ENCODE measurements at regions not wholly inside any gene's neighbourhood (a gene's known extent, or its start where the extent isn't known, plus 50 kb on each side); places are given as distances from the start of the nearest gene placed in this dataset.

DNA sequence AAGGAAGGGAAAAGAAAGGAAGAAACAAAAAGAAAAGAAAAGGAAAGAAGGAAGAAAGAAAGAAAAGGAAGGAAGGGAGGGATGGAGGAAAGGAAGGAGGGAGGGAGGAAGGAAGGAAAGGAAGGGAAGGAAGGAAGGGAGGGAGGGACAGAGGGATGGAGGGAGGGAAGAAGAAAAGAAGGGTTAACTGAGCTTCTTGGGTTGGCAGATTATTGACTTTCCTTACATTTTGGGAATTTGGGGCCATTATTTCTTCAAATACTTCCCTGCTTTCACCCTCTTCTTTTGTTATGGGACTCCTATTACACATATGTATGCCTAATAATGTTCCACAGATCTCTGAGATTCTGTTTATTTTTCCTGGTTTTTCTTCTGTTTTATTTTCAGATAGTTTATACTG is 285.6 kb downstream of the KCNJ2 start:
- no peaks in the 10 kb centered on the region for H3K9me3 ChIP-seq (ENCODE audit: control insufficient read depth, low read length)
- no peaks in the 10 kb centered on the region for H3K36me3 ChIP-seq (ENCODE audit: control insufficient read depth, insufficient read depth, low read length)
- H3K4me1 ChIP-seq (ENCODE audit: control insufficient read depth, insufficient read depth, low read length, poor library complexity, severe bottlenecking) = no peaks in the 10 kb centered on the region
- DNase-seq = no peak
- no peak overlapping the region for H3K4me3 ChIP-seq (ENCODE audit: insufficient read depth, low read depth, low read length, poor library complexity, severe bottlenecking)
- H3K27me3 ChIP-seq (replicated peaks; ENCODE audit: control insufficient read depth, insufficient read depth, low read length, poor library complexity, severe bottlenecking) = no peaks in the 10 kb centered on the region
- H3K27ac ChIP-seq (ENCODE audit: insufficient read depth, low read length, poor library complexity, severe bottlenecking) = no peak overlapping the region

DNA sequence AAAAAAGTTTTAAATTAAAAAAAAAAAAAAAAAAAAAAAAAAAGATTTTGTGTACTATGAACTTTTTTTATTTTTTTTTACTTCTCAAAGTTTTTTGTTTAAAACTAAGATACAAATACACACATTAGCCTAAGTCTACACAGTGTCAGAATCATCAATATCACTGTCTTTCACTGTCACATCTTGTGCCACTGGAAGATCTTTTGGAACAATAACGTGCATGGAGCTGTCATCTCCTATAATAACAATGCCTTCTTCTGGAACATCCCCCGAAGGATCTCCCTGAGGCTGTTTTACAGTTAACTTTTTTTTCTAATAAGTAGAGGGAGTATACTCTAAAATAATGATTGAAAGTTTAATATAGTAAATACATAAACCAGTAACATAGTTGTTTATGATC is 295.7 kb downstream of the KCNJ2 start:
- no peaks in the 10 kb centered on the region for H3K4me1 ChIP-seq (ENCODE audit: control insufficient read depth, insufficient read depth, low read length, poor library complexity, severe bottlenecking)
- DNase-seq = no peak
- no peak overlapping the region for H3K27ac ChIP-seq (ENCODE audit: insufficient read depth, low read length, poor library complexity, severe bottlenecking)

DNA sequence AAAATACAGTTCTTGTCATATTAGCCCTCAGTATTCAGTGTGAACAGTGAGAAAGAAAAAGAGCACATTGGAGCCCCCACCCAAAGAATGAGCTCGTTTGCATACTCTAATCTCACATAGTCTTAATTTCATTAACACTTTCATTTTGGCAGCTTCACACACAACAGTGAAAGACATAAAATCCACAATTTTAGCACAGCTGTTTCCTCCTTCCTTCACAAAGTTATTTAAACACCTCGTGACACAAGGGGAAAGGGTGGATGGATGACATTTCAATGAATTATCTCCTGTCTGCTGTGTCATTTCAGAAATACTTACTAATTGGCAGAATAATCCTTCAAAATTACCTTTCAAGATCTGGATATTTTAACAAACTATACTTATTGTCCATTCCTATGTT is 299.3 kb downstream of the KCNJ2 start:
- Histone ChIP-seq H3K4me1 (ENCODE audit: control insufficient read depth, insufficient read depth, low read length, poor library complexity, severe bottlenecking) (no peaks in the 10 kb centered on the region), H3K9me3 (ENCODE audit: control insufficient read depth, low read length) (no peaks in the 10 kb centered on the region), H3K27ac (ENCODE audit: insufficient read depth, low read length, poor library complexity, severe bottlenecking) (no peak overlapping the region), H3K4me3 (ENCODE audit: insufficient read depth, low read depth, low read length, poor library complexity, severe bottlenecking) (no peak overlapping the region), H3K36me3 (ENCODE audit: control insufficient read depth, insufficient read depth, low read length) (no peaks in the 10 kb centered on the region), H3K27me3 (replicated peaks; ENCODE audit: control insufficient read depth, insufficient read depth, low read length, poor library complexity, severe bottlenecking) (no peaks in the 10 kb centered on the region)
- DNase-seq = no peak

More for the DNA sequence above, 295.7 kb downstream of the KCNJ2 start:
- Histone ChIP-seq H3K27me3 (replicated peaks; ENCODE audit: control insufficient read depth, insufficient read depth, low read length, poor library complexity, severe bottlenecking) (no peaks in the 10 kb centered on the region), H3K36me3 (ENCODE audit: control insufficient read depth, insufficient read depth, low read length) (no peaks in the 10 kb centered on the region), H3K9me3 (ENCODE audit: control insufficient read depth, low read length) (no peaks in the 10 kb centered on the region), H3K4me3 (ENCODE audit: insufficient read depth, low read depth, low read length, poor library complexity, severe bottlenecking) (no peak overlapping the region)

DNA sequence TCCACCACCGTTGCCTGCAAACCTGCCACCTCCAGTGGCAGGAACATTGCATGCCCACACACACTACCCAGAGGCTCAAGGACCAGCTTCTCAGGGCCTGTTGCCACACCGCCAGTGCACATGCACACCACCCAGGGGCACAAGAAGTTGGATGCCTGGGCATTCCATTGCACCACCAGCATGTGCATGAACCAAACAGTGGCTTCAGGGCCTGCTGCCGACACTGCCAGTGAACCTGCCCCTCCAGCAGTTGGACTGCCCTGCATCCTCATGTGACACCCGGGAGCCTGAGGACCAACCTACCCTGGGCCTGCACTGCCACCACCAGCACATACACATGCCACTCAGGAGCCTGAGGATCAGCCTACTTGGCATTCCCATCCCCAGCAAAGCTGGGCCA is 303.7 kb downstream of the KCNJ2 start:
- H3K9me3 ChIP-seq (ENCODE audit: control insufficient read depth, low read length) = no peaks in the 10 kb centered on the region
- H3K27ac ChIP-seq (ENCODE audit: insufficient read depth, low read length, poor library complexity, severe bottlenecking) = no peak overlapping the region
- no peaks in the 10 kb centered on the region for H3K27me3 ChIP-seq (replicated peaks; ENCODE audit: control insufficient read depth, insufficient read depth, low read length, poor library complexity, severe bottlenecking)
- H3K4me3 ChIP-seq (ENCODE audit: insufficient read depth, low read depth, low read length, poor library complexity, severe bottlenecking) = no peak overlapping the region
- no peak for DNase-seq
- H3K4me1 ChIP-seq (ENCODE audit: control insufficient read depth, insufficient read depth, low read length, poor library complexity, severe bottlenecking) = no peaks in the 10 kb centered on the region
- H3K36me3 ChIP-seq (ENCODE audit: control insufficient read depth, insufficient read depth, low read length) = no peaks in the 10 kb centered on the region

DNA sequence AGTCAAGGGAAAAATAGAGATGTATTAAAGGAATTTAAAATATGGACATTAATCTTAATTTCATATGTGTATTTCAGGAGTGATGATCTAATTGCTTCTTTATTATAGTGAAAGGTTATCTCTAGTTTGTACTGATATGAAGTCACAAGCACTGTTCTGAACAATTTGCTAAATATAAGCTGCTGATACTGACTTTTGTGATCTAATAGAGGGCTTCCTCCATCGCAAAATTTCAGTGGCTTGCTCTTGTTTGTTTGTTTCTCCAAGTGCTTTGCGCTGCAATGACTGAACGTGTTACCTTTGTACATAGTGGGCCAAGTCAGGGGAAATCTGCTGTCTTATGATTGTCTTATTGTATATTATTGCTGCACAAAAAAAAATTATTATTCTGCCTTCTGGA is 307.0 kb downstream of the KCNJ2 start:
- no peak overlapping the region for H3K27ac ChIP-seq (ENCODE audit: insufficient read depth, low read length, poor library complexity, severe bottlenecking)
- H3K4me1 ChIP-seq (ENCODE audit: control insufficient read depth, insufficient read depth, low read length, poor library complexity, severe bottlenecking) = no peaks in the 10 kb centered on the region
- H3K9me3 ChIP-seq (ENCODE audit: control insufficient read depth, low read length) = no peaks in the 10 kb centered on the region
- H3K27me3 ChIP-seq (replicated peaks; ENCODE audit: control insufficient read depth, insufficient read depth, low read length, poor library complexity, severe bottlenecking) = no peaks in the 10 kb centered on the region
- H3K36me3 ChIP-seq (ENCODE audit: control insufficient read depth, insufficient read depth, low read length) = no peaks in the 10 kb centered on the region
- no peak for DNase-seq
- H3K4me3 ChIP-seq (ENCODE audit: insufficient read depth, low read depth, low read length, poor library complexity, severe bottlenecking) = no peak overlapping the region

DNA sequence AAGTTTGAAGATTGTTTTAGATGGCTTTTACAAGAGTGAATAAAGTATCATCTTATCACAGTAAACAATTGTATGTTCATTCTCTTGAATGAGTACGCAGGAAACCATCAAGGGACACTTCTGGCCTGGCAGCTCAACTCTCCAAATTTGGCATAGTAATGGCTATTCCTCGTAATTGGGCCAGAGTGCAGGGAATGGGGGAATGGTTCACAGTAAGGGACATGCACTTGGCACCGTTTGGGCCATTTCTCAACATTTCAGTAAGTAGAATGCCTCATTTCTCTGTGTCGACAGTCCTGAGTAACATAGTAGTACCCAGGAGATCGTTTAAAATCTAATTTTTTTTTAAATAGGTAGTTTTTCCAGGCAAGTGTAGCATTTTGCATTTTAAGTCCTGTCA is 309.6 kb downstream of the KCNJ2 start:
- no peak overlapping the region for H3K27ac ChIP-seq (ENCODE audit: insufficient read depth, low read length, poor library complexity, severe bottlenecking)
- no peak for DNase-seq
- no peaks in the 10 kb centered on the region for H3K27me3 ChIP-seq (replicated peaks; ENCODE audit: control insufficient read depth, insufficient read depth, low read length, poor library complexity, severe bottlenecking)
- no peak overlapping the region for H3K4me3 ChIP-seq (ENCODE audit: insufficient read depth, low read depth, low read length, poor library complexity, severe bottlenecking)
- H3K36me3 ChIP-seq (ENCODE audit: control insufficient read depth, insufficient read depth, low read length) = no peaks in the 10 kb centered on the region
- H3K4me1 ChIP-seq (ENCODE audit: control insufficient read depth, insufficient read depth, low read length, poor library complexity, severe bottlenecking) = no peaks in the 10 kb centered on the region
- H3K9me3 ChIP-seq (ENCODE audit: control insufficient read depth, low read length) = no peaks in the 10 kb centered on the region

DNA sequence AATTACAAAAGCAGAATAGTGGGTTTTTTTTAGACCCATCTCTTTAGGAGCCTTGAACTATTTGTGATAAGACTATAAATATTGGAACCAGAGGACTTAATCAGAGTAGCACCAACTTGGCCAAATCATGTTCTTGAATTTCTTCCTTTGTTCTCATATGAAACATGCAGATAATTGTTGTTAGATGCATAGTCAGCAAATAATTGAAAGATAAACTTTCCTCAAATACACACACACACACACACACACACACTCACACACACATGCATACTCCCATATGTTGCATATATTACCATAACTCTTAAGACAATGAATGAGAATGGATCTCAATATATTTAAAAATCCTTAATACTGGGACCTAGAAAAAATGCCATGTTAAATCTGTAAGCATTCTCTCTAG is 310.4 kb downstream of the KCNJ2 start:
- H3K9me3 ChIP-seq (ENCODE audit: control insufficient read depth, low read length) = no peaks in the 10 kb centered on the region
- H3K4me3 ChIP-seq (ENCODE audit: insufficient read depth, low read depth, low read length, poor library complexity, severe bottlenecking) = no peak overlapping the region
- no peaks in the 10 kb centered on the region for H3K27me3 ChIP-seq (replicated peaks; ENCODE audit: control insufficient read depth, insufficient read depth, low read length, poor library complexity, severe bottlenecking)
- H3K27ac ChIP-seq (ENCODE audit: insufficient read depth, low read length, poor library complexity, severe bottlenecking) = no peak overlapping the region
- no peaks in the 10 kb centered on the region for H3K36me3 ChIP-seq (ENCODE audit: control insufficient read depth, insufficient read depth, low read length)
- DNase-seq = no peak
- H3K4me1 ChIP-seq (ENCODE audit: control insufficient read depth, insufficient read depth, low read length, poor library complexity, severe bottlenecking) = no peaks in the 10 kb centered on the region

DNA sequence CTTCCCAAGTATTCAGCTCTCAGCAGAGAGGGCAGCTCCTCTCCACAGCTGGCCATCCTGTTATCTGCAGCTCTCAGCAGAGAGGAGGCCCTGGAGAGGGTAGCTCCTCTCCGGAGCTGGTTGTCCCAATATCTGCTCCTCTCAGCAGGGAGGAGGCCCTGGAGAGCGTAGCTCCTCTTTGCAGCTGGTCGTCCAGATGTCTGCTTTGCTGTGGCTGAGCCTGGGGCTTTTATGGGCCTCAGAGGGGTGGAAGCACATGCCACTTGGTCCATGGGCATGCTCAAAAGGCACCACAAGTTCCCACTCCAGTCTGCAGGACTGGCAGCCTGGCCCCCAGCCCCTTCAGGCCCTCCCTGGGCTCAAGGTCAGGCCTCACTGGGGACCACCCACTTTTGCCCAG is 314.3 kb downstream of the KCNJ2 start:
- H3K27ac ChIP-seq (ENCODE audit: insufficient read depth, low read length, poor library complexity, severe bottlenecking) = no peak overlapping the region
- no peak overlapping the region for H3K4me3 ChIP-seq (ENCODE audit: insufficient read depth, low read depth, low read length, poor library complexity, severe bottlenecking)
- H3K36me3 ChIP-seq (ENCODE audit: control insufficient read depth, insufficient read depth, low read length) = no peaks in the 10 kb centered on the region
- H3K4me1 ChIP-seq (ENCODE audit: control insufficient read depth, insufficient read depth, low read length, poor library complexity, severe bottlenecking) = no peaks in the 10 kb centered on the region
- H3K27me3 ChIP-seq (replicated peaks; ENCODE audit: control insufficient read depth, insufficient read depth, low read length, poor library complexity, severe bottlenecking) = no peaks in the 10 kb centered on the region
- no peak for DNase-seq
- H3K9me3 ChIP-seq (ENCODE audit: control insufficient read depth, low read length) = no peaks in the 10 kb centered on the region

DNA sequence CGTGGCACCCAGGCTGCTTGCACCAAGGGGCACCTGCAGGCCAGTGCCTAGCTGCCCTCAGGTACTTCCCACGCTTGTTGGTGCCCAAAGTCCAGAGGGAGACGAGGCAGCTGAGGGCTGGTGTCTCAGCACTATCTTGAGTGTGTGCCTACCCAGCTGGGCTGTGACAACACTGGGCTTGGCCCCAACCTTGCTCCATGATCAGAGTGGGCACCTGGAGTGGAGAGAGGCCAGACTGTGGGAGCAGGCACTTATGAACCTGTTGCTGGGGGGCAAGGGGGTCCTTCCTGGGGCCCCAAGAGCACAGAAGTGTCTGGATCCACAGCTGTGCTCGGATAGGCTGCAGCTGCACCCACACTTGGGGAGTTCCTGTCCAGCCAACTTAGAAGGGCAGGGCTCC is 314.7 kb downstream of the KCNJ2 start:
- no peak for DNase-seq
- Histone ChIP-seq H3K9me3 (ENCODE audit: control insufficient read depth, low read length) (no peaks in the 10 kb centered on the region), H3K27ac (ENCODE audit: insufficient read depth, low read length, poor library complexity, severe bottlenecking) (no peak overlapping the region), H3K4me3 (ENCODE audit: insufficient read depth, low read depth, low read length, poor library complexity, severe bottlenecking) (no peak overlapping the region), H3K36me3 (ENCODE audit: control insufficient read depth, insufficient read depth, low read length) (no peaks in the 10 kb centered on the region), H3K27me3 (replicated peaks; ENCODE audit: control insufficient read depth, insufficient read depth, low read length, poor library complexity, severe bottlenecking) (no peaks in the 10 kb centered on the region), H3K4me1 (ENCODE audit: control insufficient read depth, insufficient read depth, low read length, poor library complexity, severe bottlenecking) (no peaks in the 10 kb centered on the region)

DNA sequence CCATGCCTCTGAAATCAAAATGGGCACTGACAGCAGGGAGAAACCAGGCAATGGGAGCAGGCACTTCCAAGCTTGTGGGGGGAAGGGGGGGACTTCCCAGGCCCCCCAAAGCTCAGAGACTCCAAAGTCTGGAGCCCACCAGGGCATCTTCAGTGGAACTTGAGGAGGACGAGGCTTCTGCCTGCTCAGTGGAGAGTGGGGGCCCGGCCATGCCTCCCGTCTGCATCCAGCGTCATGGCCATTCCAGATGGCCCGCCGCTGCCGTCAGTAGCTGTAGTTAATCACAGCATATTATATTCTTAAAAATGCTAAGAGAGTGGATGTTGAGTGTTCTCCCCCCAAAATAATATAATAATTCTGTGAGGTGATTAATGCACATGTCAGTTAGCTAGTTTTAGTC is 315.2 kb downstream of the KCNJ2 start:
- DNase-seq = no peak
- no peaks in the 10 kb centered on the region for H3K36me3 ChIP-seq (ENCODE audit: control insufficient read depth, insufficient read depth, low read length)
- no peaks in the 10 kb centered on the region for H3K4me1 ChIP-seq (ENCODE audit: control insufficient read depth, insufficient read depth, low read length, poor library complexity, severe bottlenecking)
- no peak overlapping the region for H3K27ac ChIP-seq (ENCODE audit: insufficient read depth, low read length, poor library complexity, severe bottlenecking)
- no peaks in the 10 kb centered on the region for H3K9me3 ChIP-seq (ENCODE audit: control insufficient read depth, low read length)
- H3K27me3 ChIP-seq (replicated peaks; ENCODE audit: control insufficient read depth, insufficient read depth, low read length, poor library complexity, severe bottlenecking) = no peaks in the 10 kb centered on the region
- no peak overlapping the region for H3K4me3 ChIP-seq (ENCODE audit: insufficient read depth, low read depth, low read length, poor library complexity, severe bottlenecking)

DNA sequence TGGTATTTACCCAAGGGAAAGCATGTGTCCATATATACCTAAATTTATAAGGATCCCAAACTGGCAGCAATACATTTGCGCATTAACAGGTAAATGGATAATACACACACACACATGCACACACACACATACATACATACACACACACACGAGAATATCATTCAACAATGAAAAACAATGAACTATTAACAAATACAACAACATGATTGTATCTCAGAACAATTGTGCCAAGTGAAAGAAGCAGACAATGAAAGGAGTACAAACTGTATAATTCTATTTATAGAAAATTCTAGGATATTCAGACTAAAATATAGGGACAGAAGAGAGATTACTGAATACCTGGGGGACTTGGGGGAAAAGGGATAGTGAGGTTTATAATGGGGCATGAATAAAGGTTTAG is 323.0 kb downstream of the KCNJ2 start:
- H3K27ac ChIP-seq (ENCODE audit: insufficient read depth, low read length, poor library complexity, severe bottlenecking) = no peak overlapping the region
- H3K4me1 ChIP-seq (ENCODE audit: control insufficient read depth, insufficient read depth, low read length, poor library complexity, severe bottlenecking) = no peaks in the 10 kb centered on the region
- H3K36me3 ChIP-seq (ENCODE audit: control insufficient read depth, insufficient read depth, low read length) = no peaks in the 10 kb centered on the region
- no peak for DNase-seq
- no peaks in the 10 kb centered on the region for H3K27me3 ChIP-seq (replicated peaks; ENCODE audit: control insufficient read depth, insufficient read depth, low read length, poor library complexity, severe bottlenecking)
- H3K4me3 ChIP-seq (ENCODE audit: insufficient read depth, low read depth, low read length, poor library complexity, severe bottlenecking) = no peak overlapping the region
- no peaks in the 10 kb centered on the region for H3K9me3 ChIP-seq (ENCODE audit: control insufficient read depth, low read length)
